Non-pigmented ciliary epithelial cell (primary cell): ENCODE measurements at regions not wholly inside any gene's neighbourhood (a gene's known extent, or its start where the extent isn't known, plus 50 kb on each side); places are given as distances from the start of the nearest gene placed in this dataset.

Experiments
- DNase-seq: peaks from one replicate; pipeline ENCODE4 v3.0.0-alpha.2; 2010; ENCODE audit warnings: low read depth

GRCh38 chr12:24135158-24135850 is 185.8 kb upstream of the SOX5 start:
- no peak for DNase-seq

GRCh38 chr12:24134092-24134491 is 184.6 kb upstream of the SOX5 start:
- DNase-seq: no peak

DNA sequence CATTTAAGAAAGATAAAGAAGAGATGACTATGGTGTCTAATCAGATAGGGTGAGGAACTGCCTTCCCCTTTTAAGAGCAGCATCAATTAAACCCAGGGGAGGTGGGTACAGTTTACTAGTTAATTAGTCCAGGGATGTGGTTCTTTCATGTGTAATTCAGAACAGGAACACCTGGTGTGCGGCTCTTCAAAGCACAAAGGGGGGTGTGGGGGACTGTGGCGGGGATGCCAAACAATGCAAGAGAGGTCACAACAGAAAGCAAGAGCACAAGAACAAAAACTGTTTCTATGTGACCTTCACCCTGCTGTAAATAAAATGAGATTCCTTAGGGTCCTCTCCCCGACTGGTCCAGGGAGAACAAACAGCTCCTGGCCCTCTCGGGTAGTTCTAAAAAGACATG is 183.9 kb upstream of the SOX5 start:
- DNase-seq: no peak

DNA sequence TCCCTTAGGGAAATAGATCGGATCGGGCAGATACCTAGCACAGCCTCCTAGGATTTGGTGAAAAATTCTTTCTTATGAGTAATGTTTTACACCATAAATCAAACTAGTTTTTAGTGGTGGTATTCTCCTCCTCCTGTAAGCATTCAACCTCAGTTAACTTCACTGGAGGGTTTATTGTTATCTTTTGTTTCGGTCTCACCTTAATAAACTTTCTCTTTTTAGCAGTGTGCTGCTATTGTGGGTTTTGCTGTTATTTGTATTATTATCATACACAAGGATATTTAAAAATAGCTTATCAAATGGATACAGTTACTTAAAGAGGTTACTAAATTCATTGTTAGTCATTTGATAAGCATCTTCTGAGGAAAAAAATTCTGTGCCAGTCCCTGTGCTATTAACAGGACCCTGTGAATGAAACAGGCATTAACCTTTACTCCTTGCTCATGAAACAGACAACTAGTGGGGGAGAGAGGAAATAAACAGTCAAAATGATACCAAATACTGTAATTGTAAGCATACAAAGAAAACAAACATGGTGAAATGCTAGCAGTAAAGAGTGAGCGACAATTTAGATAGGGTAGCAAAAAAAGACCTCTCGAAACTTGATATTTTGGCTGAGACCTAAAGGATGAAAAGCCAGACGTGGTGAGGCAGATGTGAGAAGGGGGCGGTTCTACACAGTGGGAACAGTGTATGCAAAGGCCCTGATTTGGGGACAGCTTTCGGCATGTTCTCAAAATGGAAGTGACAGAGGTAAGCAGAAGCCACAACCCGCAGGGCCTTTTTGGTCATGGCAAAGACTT is 178.7 kb upstream of the SOX5 start:
- no peak for DNase-seq

- no peak for DNase-seq
Measured at GRCh38 chr12:24125280-24125679, 175.8 kb upstream of the SOX5 start.

DNA sequence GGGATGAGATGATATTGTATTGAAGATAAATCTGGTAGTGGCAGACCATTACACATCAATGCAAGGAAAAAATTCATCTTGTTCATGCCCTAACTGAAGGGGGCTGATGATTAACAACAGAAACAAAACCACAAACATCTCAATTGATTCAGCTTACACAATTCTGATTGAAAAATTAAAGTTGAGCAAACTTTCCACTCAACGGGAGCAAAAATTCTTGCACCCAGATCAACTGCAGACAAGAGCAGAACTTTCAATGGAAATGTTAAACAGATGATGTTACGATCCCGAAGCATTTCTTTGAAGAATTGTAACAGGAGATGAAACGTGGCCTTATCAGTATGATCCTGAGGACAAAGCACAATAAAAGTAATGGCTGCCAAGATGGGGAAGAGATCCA is 172.4 kb upstream of the SOX5 start:
- DNase-seq: no peak

DNA sequence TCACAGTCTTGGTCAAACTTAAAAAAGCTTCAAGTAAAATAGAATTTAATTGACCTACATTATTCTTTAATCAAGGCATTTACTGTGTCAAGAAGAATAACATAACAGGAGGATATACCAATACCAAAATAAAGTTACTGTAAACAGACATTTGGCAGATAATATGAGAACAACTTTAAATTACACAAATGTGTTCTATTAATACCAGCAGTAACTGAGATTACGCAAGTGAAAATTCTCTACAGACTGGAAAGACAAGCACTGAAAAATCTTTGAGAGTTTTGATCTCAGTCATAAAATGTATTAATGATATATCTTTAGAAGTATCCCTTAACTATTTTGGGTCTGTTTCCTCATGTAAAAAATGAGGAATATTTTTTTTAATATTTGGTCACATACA is 169.2 kb upstream of the SOX5 start:
- no peak for DNase-seq

GRCh38 chr12:24116548-24116947 is 167.1 kb upstream of the SOX5 start:
- no peak for DNase-seq

GRCh38 chr12:24113701-24114100 is 164.2 kb upstream of the SOX5 start:
- DNase-seq: no peak

DNA sequence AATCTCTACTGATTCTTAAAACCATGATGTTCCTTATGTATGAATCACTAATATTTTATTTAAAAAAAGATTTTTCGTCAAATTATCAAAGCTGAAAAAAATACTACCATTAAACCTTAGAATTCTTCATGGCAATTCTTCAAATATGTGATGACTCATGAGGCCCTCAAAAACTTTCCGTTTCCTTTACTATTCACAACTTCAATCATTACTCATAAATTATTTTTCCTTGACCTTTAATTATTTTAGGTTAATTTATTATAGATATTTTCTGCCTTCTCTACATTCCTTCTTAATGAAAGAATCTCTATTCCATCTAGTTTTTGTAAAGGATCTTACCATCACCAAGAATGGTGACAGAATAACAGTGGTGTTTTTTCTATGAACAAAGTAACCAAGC is 162.1 kb upstream of the SOX5 start:
- DNase-seq: no peak

GRCh38 chr12:24111086-24111485 is 161.6 kb upstream of the SOX5 start:
- DNase-seq: no peak

DNA sequence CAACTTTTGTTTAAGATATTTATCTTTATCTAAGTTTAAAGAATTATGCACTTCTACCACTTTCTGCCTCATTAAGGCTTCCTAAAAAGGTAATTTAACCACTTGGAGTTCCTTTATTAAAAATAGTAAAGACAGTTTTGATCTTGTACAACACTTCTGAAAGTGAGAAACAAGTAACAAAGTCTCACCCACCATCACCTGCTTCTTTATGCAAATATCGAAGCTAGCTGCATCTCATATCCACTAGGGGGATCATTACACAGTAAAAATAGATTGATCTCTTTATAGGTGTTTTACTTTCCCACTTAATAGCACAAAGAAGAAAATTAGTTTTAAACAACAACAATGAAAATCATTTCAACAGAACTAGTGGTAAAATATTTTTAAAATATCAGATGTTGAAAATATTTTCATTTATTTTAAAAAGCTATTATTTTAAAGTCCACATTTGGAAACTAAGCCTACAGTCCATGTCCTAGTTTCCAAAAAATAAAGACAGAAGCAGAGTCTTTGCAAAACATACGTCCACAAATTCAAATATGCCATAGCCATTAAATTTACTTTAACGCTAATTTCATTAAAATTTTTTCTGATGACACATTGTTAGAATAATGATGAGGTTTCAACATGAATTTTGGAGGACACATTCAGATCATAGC is 160.0 kb upstream of the SOX5 start:
- DNase-seq: no peak

DNA sequence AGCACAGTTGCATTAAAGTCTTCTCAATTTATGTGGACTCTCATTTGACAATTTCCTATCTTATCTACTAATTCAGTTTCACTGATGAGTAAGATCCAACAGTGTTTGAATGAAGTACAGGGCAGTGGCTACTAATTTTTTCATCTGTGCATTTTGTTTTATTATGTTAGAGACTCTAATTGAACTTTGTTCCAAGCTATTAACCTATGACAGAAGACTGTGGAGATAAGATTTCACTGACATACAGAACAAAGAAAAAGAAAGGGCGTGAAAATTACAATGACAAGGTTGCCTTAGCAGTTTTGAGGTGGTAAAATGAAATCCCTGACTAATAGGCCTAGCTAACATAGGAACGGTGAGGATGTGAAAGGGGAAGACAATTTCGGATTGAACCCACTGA is 153.2 kb upstream of the SOX5 start:
- no peak for DNase-seq

GRCh38 chr12:24099576-24099975 is 150.1 kb upstream of the SOX5 start:
- DNase-seq: no peak

- no peak for DNase-seq
Measured at GRCh38 chr12:24095245-24095644, 145.8 kb upstream of the SOX5 start.

- no peak for DNase-seq
Measured at GRCh38 chr12:24089510-24089890, 140.0 kb upstream of the SOX5 start.

- no peak for DNase-seq
Measured at GRCh38 chr12:24088751-24089509, 139.5 kb upstream of the SOX5 start.

DNA sequence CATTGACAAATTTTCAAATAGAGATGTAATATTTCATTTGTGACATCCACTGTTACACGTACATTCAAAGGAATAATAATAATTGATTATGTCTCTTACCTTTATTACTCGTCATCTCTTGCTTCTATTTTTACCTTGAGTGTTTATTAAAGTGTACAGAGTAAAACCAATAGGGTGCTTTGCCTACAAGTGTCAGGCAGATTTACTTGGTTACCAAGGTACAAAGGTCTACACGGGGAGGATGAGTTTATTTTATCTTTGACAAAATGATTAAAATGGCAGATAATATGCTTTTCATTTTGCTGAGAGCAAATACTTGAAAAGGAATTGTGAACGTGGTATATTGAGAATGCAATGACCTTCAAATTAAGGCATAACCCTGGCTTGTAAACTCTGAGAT is 137.8 kb upstream of the SOX5 start:
- DNase-seq: no peak

DNA sequence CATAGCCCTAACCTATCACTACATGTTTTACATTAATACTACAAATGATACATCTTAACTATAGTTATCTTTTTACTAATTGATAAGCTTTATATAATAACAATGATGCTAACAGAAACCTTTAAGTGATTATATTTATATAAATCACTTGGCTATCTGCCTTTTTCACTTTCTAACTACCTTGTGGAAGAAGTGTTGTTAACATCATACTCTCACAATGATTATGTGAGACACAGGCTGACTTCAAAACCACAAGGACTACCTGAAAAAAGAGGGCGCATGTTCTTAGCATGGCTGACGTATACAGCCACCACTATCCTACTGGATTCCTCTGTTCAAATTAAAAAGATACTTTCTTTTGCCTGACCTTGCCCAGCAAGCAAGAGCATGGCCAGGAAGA is 135.3 kb upstream of the SOX5 start:
- no peak for DNase-seq

DNA sequence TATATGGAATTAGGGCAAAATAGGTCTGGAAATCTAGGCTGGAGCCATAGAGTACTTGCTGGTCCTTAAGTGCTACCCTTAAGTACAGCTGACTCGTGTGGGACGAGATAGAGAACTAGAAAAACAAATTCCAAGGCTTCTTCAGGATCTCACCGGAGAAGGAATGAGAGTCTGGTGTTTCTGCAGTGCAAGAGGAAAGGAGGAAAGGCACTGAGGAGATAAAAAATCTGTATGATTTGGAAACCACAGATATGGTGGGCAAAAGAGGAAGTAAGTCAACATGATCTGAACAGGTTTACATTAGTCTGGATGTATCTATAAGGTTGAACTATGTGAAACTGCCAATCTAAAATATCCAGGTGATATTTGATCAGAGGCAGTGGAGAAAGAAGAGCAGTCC is 134.4 kb upstream of the SOX5 start:
- no peak for DNase-seq

- DNase-seq: no peak
Measured at GRCh38 chr12:24081606-24082005, 132.1 kb upstream of the SOX5 start.

DNA sequence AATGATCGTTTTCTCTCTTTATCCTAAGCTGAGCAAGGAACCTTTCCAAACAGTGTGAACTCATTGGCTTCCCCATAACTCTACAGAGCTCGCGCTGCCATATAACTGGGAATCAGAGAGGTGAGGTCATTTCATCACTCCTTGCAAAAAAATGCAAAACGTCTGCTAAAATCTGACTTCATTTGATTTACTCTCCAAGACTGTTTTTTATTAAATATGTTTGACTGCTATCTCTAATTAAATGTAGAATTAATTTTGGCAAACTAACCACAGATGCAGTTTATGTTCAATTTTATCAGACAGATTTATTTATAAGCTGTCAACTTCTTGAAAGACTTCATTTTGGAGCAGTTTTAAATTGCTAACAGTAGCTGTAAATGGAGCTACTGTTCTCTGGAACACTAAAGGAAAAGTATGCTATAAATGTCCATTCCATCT is 131.6 kb upstream of the SOX5 start:
- DNase-seq: no peak

DNA sequence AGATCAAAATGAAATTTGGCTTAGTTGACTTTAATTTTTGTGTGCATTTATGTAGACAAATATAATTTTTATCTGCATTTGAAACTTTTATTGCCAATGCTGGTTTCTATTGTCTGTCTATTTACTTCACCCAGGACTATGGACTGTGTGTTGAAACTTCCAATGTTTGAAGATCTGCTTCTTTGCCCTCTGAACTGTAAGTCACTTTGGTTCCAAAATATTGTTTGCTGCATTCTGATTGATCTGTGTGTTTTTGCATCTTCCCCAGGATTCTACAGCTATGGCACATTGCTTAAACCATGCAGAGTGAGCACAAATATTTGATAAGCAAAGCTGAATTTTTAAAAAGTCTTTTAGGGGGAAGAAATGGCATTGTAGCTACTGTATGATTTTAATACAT is 131.0 kb upstream of the SOX5 start:
- no peak for DNase-seq
